ENCODE measurements at regions not wholly inside any gene's neighbourhood (a gene's known extent, or its start where the extent isn't known, plus 50 kb on each side); places are given as distances from the start of the nearest gene placed in this dataset.

- H3K27me3 ChIP-seq (ENCODE audit: insufficient read depth, poor library complexity, severe bottlenecking): no peaks in the 10 kb centered on the region
- DNase-seq (ENCODE audit: low spot score) (no peak), ATAC-seq (ENCODE audit: low read depth) (no peak)
- H3K36me3 ChIP-seq (ENCODE audit: low read depth): no peaks in the 10 kb centered on the region
- no peak overlapping the region for H3K4me3 ChIP-seq (ENCODE audit: severe bottlenecking)
- H3K4me1 ChIP-seq (ENCODE audit: insufficient read depth, poor library complexity, severe bottlenecking): no peaks in the 10 kb centered on the region
- no peaks in the 10 kb centered on the region for H3K9me3 ChIP-seq (ENCODE audit: severe bottlenecking)
- no peak overlapping the region for H3K27ac ChIP-seq (ENCODE audit: poor library complexity, severe bottlenecking)
- TF ChIP-seq CTCF (IDR thresholded peaks at IDR 0.05; ENCODE audit: poor library complexity, severe bottlenecking): no peak
Measured at GRCh38 chr9:107933097-107933496, 443.5 kb upstream of the KLF4 start.

GRCh38 chr9:107932601-107933000, 443.0 kb upstream of the KLF4 start:
- Histone ChIP-seq H3K4me1 (ENCODE audit: insufficient read depth, poor library complexity, severe bottlenecking) (no peaks in the 10 kb centered on the region), H3K9me3 (ENCODE audit: severe bottlenecking) (no peaks in the 10 kb centered on the region), H3K27me3 (ENCODE audit: insufficient read depth, poor library complexity, severe bottlenecking) (no peaks in the 10 kb centered on the region), H3K4me3 (ENCODE audit: severe bottlenecking) (no peak overlapping the region), H3K27ac (ENCODE audit: poor library complexity, severe bottlenecking) (no peak overlapping the region), H3K36me3 (ENCODE audit: low read depth) (no peaks in the 10 kb centered on the region)
- no peak for ATAC-seq (ENCODE audit: low read depth)
- DNase-seq (ENCODE audit: low spot score): no peak
- no peak for TF ChIP-seq CTCF (IDR thresholded peaks at IDR 0.05; ENCODE audit: poor library complexity, severe bottlenecking)

- Histone ChIP-seq H3K4me3 (ENCODE audit: severe bottlenecking) (no peak overlapping the region), H3K36me3 (ENCODE audit: low read depth) (no peaks in the 10 kb centered on the region), H3K27ac (ENCODE audit: poor library complexity, severe bottlenecking) (no peak overlapping the region), H3K27me3 (ENCODE audit: insufficient read depth, poor library complexity, severe bottlenecking) (no peaks in the 10 kb centered on the region), H3K9me3 (ENCODE audit: severe bottlenecking) (no peaks in the 10 kb centered on the region), H3K4me1 (ENCODE audit: insufficient read depth, poor library complexity, severe bottlenecking) (no peaks in the 10 kb centered on the region)
- no peak for TF ChIP-seq CTCF (IDR thresholded peaks at IDR 0.05; ENCODE audit: poor library complexity, severe bottlenecking)
- ATAC-seq (ENCODE audit: low read depth): no peak
- DNase-seq (ENCODE audit: low spot score): no peak
Measured at GRCh38 chr9:107932046-107932445, 442.5 kb upstream of the KLF4 start.

- Histone ChIP-seq H3K27ac (ENCODE audit: poor library complexity, severe bottlenecking) (no peak overlapping the region), H3K9me3 (ENCODE audit: severe bottlenecking) (no peaks in the 10 kb centered on the region), H3K4me1 (ENCODE audit: insufficient read depth, poor library complexity, severe bottlenecking) (no peaks in the 10 kb centered on the region), H3K27me3 (ENCODE audit: insufficient read depth, poor library complexity, severe bottlenecking) (no peaks in the 10 kb centered on the region), H3K4me3 (ENCODE audit: severe bottlenecking) (no peak overlapping the region), H3K36me3 (ENCODE audit: low read depth) (no peaks in the 10 kb centered on the region)
- DNase-seq (ENCODE audit: low spot score) (no peak), ATAC-seq (ENCODE audit: low read depth) (no peak)
- no peak for TF ChIP-seq CTCF (IDR thresholded peaks at IDR 0.05; ENCODE audit: poor library complexity, severe bottlenecking)
Measured at GRCh38 chr9:107931071-107931715, 441.6 kb upstream of the KLF4 start.

- Histone ChIP-seq H3K4me1 (ENCODE audit: insufficient read depth, poor library complexity, severe bottlenecking) (no peaks in the 10 kb centered on the region), H3K36me3 (ENCODE audit: low read depth) (no peaks in the 10 kb centered on the region), H3K27ac (ENCODE audit: poor library complexity, severe bottlenecking) (no peak overlapping the region), H3K4me3 (ENCODE audit: severe bottlenecking) (no peak overlapping the region), H3K9me3 (ENCODE audit: severe bottlenecking) (no peaks in the 10 kb centered on the region), H3K27me3 (ENCODE audit: insufficient read depth, poor library complexity, severe bottlenecking) (no peaks in the 10 kb centered on the region)
- DNase-seq (ENCODE audit: low spot score) (no peak), ATAC-seq (ENCODE audit: low read depth) (no peak)
- TF ChIP-seq CTCF (IDR thresholded peaks at IDR 0.05; ENCODE audit: poor library complexity, severe bottlenecking): no peak
Measured at GRCh38 chr9:107929443-107929842, 439.9 kb upstream of the KLF4 start.

Measured in RWPE2 (cell line).